Vagina (tissue), 2 donors: ENCODE measurements at regions not wholly inside any gene's neighbourhood (a gene's known extent, or its start where the extent isn't known, plus 50 kb on each side); places are given as distances from the start of the nearest gene placed in this dataset.

Experiments
- DNase-seq, 2 donors: peaks; one replicate each; pipeline ENCODE4 v3.0.0-alpha.2; 2017; ENCODE audit errors: extremely low spot score in 2 of 2
- H3K27ac ChIP-seq: fragments of 200-600 bp; sonication (generic); one replicate; pipeline ENCODE4 v1.5.1; 2019
- H3K27me3 ChIP-seq: fragments of 200-600 bp; sonication (generic); one replicate; pipeline ENCODE4 v1.5.1; 2019
- H3K36me3 ChIP-seq, 2 donors: fragments of 200-600 bp; sonication (generic); one replicate each; pipeline ENCODE4 v1.5.1; 2017 to 2019
- H3K4me1 ChIP-seq: fragments of 200-600 bp; sonication (generic); one replicate; pipeline ENCODE4 v1.5.1; 2019
- H3K4me3 ChIP-seq, 2 donors: fragments of 200-600 bp; sonication (generic); 1 replicate in 1 of 2; 2 replicates in 1 of 2; pipeline ENCODE4 v1.5.1; 2016 to 2019
- H3K9me3 ChIP-seq: fragments of 200-600 bp; sonication (generic); one replicate; pipeline ENCODE4 v1.5.1; 2019
- POLR2A ChIP-seq, 2 donors: fragments of 450-650 bp; IDR thresholded peaks; one replicate each; pipeline ENCODE4 v1.6.1; 2017; ENCODE audit warnings: antibody characterized with exemption in 2 of 2, mild to moderate bottlenecking in 2 of 2, moderate library complexity in 2 of 2
- POLR2AphosphoS5 ChIP-seq, 2 donors: sonication (generic); formaldehyde crosslinking; IDR thresholded peaks; one replicate each; pipeline ENCODE4 v1.9.0; 2017; ENCODE audit warnings: antibody characterized with exemption in 2 of 2, mild to moderate bottlenecking in 2 of 2, low read depth in 1 of 2; ENCODE audit not compliant: insufficient read depth in 1 of 2
- intact Hi-C: fragments of 100-400 bp; cut with DNase I; formaldehyde crosslinking; loops from one replicate; pipeline ENCODE4 v1.15.1; 2023
- TF ChIP-seq, protein P1 (sequence below), 3 experiments: fragments of 450-650 bp in 2 of 3; fragments of 200-600 bp in 1 of 3; sonication (generic) in 1 of 3; IDR thresholded peaks; one replicate each; pipeline ENCODE4 v1.5.1; 2017 to 2019; ENCODE audit warnings: antibody characterized with exemption in 3 of 3, mild to moderate bottlenecking in 2 of 3, moderate library complexity in 2 of 3

DNA sequence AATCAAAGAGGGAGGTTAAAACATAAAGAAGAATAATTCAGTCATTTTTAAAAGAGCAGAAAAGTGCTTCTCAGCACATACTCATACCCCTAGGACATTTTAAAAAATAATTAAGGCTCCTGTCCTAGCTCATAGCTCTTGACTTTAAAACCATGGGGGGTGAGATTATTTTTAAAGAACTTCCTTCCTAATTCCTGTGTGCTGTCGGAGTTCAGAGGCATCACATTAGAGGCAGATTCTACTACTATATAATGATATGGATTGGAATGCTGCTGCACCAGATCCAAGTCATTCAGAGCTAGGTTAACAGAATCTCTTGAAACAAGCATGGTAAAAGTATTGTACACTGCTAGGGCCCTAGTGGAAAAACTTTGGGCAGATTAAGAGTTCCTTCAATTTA is 456.5 kb upstream of the ADGRL3 start:
- H3K27me3 ChIP-seq = no peaks in the 10 kb centered on the region
- TF ChIP-seq, protein P1, sequence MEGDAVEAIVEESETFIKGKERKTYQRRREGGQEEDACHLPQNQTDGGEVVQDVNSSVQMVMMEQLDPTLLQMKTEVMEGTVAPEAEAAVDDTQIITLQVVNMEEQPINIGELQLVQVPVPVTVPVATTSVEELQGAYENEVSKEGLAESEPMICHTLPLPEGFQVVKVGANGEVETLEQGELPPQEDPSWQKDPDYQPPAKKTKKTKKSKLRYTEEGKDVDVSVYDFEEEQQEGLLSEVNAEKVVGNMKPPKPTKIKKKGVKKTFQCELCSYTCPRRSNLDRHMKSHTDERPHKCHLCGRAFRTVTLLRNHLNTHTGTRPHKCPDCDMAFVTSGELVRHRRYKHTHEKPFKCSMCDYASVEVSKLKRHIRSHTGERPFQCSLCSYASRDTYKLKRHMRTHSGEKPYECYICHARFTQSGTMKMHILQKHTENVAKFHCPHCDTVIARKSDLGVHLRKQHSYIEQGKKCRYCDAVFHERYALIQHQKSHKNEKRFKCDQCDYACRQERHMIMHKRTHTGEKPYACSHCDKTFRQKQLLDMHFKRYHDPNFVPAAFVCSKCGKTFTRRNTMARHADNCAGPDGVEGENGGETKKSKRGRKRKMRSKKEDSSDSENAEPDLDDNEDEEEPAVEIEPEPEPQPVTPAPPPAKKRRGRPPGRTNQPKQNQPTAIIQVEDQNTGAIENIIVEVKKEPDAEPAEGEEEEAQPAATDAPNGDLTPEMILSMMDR (IDR thresholded peaks at IDR 0.05) = no peak
- TF ChIP-seq POLR2AphosphoS5 (IDR thresholded peaks at IDR 0.05; ENCODE audit: insufficient read depth in 1 of 2, low read depth in 1 of 2) = no peak
- no peak for TF ChIP-seq POLR2A (IDR thresholded peaks at IDR 0.05)
- no peaks in the 10 kb centered on the region for H3K4me1 ChIP-seq
- intact Hi-C loops = no loop called here
- H3K27ac ChIP-seq = no peak overlapping the region
- H3K36me3 ChIP-seq = no peaks in the 10 kb centered on the region
- no peak for DNase-seq
- no peak overlapping the region for H3K4me3 ChIP-seq
- H3K9me3 ChIP-seq = no peaks in the 10 kb centered on the region

DNA sequence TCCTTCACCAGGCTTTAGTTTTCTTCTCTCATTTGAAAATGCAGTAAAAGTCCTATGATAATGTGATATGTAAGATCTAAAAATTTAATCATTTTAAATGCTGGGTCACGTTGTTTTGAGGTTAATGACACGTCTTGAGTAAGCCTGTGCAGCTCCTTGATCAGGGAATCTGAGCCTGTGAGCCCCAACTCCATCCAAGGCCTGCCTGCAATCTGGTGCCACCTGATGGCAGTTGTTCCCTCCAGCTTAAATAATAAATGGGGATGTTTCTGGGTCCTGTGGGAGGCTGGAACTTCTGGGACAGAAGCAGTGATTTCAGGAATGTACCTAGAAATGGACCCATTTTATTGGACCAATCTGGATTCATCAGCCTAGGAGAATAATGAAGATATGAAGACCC is 455.4 kb upstream of the ADGRL3 start:
- Histone ChIP-seq H3K9me3 (no peaks in the 10 kb centered on the region), H3K27ac (no peak overlapping the region), H3K4me1 (no peaks in the 10 kb centered on the region), H3K4me3 (no peak overlapping the region), H3K27me3 (no peaks in the 10 kb centered on the region), H3K36me3 (no peaks in the 10 kb centered on the region)
- no peak for DNase-seq
- intact Hi-C loops = no loop called here
- no peak for TF ChIP-seq POLR2A (IDR thresholded peaks at IDR 0.05)
- TF ChIP-seq POLR2AphosphoS5 (IDR thresholded peaks at IDR 0.05; ENCODE audit: insufficient read depth in 1 of 2, low read depth in 1 of 2) = no peak
- TF ChIP-seq, protein P1 (IDR thresholded peaks at IDR 0.05) = no peak

DNA sequence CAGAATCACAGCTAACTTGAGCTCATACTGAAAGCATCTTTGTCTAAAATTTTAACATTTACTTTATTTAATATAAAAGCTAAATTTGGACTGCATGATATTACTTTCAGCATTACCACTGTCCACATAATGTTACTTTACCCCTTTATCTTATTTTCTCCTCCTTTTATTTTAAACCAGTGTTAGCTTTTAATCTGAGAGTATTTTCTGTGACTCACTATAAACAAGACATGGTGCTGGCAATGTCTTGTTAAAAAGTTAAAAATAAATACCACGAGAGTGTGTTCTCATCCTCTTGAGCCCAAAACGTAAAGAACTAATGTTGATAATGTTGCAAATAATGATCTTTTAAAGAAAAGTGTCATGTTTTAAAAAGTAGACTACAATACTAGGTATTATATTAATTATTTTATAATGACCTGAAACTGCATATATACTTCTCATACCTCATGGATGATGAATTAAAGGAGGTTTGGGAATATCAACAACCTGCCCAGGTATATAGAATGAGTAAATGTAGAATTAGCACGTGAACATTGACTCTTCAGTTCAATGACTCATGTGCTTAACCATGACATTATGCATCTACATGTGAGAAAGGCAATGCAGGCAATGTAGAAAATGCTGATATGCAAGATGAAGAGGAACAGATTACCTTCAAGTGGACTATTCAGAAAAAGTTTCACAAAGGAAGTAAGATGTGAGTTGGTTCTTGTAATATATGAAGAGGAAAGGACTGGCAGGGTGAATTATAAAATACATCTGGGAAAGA is 454.1 kb upstream of the ADGRL3 start:
- H3K9me3 ChIP-seq = no peaks in the 10 kb centered on the region
- H3K36me3 ChIP-seq = no peaks in the 10 kb centered on the region
- no peak overlapping the region for H3K4me3 ChIP-seq
- H3K4me1 ChIP-seq = no peaks in the 10 kb centered on the region
- no peak for DNase-seq
- intact Hi-C loops = no loop called here
- H3K27me3 ChIP-seq = no peaks in the 10 kb centered on the region
- H3K27ac ChIP-seq = no peak overlapping the region
- TF ChIP-seq, protein P1 (IDR thresholded peaks at IDR 0.05) = no peak
- no peak for TF ChIP-seq POLR2A (IDR thresholded peaks at IDR 0.05)
- no peak for TF ChIP-seq POLR2AphosphoS5 (IDR thresholded peaks at IDR 0.05; ENCODE audit: insufficient read depth in 1 of 2, low read depth in 1 of 2)

DNA sequence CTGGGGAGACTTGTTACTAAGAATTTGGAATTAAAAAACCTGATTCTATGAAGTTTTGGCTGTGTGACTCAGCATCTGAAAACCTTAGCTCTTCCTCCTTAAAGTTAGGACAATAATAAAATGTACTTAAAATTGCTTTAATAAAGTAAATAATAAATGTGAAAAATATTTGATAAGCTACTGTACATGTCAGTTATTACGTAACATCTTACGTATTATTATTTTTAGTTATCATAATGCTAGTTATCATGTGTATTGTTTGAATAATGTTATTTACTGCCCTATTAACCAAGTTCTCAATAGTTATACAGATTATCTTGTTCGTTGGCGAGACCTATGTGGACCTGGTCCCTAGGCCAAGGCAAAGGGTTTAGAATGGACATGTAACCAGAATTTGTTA is 449.2 kb upstream of the ADGRL3 start:
- no peak for DNase-seq
- Histone ChIP-seq H3K4me1 (no peaks in the 10 kb centered on the region), H3K36me3 (no peaks in the 10 kb centered on the region), H3K4me3 (no peak overlapping the region), H3K9me3 (no peaks in the 10 kb centered on the region), H3K27ac (no peak overlapping the region), H3K27me3 (no peaks in the 10 kb centered on the region)
- intact Hi-C loops = no loop called here
- no peak for TF ChIP-seq POLR2AphosphoS5 (IDR thresholded peaks at IDR 0.05; ENCODE audit: insufficient read depth in 1 of 2, low read depth in 1 of 2)
- no peak for TF ChIP-seq POLR2A (IDR thresholded peaks at IDR 0.05)
- TF ChIP-seq, protein P1 (IDR thresholded peaks at IDR 0.05) = no peak

DNA sequence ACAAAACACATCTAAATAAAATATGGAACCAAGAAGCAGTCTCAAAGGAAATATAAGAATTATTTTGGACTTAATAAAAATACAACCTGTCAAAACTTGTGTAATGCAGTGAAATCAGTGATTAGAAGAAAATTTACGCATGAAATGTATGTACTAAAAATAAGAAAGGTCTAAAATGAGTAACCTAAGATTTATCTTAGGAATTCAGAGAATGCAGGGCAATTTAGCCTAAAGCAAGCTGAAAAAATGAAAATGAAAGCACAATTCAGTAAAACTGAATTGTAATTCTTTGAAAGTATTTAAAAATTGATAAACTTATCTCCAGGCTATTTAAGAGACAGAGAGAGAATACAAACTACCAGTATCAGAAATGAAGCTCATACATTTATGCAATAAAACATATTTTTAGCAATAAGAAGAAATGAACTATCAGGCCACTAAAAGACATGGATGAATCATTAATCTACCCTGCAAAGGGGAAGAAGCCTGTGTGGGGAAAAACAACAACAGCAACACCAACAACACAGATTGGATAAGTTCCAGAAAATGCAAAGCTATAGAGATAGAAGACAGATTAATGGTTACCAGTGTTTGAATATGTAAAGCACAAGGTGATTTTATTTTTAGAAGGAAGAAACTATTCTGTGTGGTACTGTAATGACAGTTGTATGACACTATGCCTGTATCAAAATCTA is 442.0 kb upstream of the ADGRL3 start:
- Histone ChIP-seq H3K9me3 (no peaks in the 10 kb centered on the region), H3K27ac (no peak overlapping the region), H3K36me3 (no peaks in the 10 kb centered on the region), H3K4me1 (no peaks in the 10 kb centered on the region), H3K27me3 (no peaks in the 10 kb centered on the region), H3K4me3 (no peak overlapping the region)
- no peak for TF ChIP-seq POLR2A (IDR thresholded peaks at IDR 0.05)
- no peak for TF ChIP-seq POLR2AphosphoS5 (IDR thresholded peaks at IDR 0.05; ENCODE audit: insufficient read depth in 1 of 2, low read depth in 1 of 2)
- TF ChIP-seq, protein P1 (IDR thresholded peaks at IDR 0.05) = no peak
- no peak for DNase-seq
- intact Hi-C loops = no loop called here
